ENCODE measurements at regions not wholly inside any gene's neighbourhood (a gene's known extent, or its start where the extent isn't known, plus 50 kb on each side); places are given as distances from the start of the nearest gene placed in this dataset.

GRCh38 chr2:6516674-6517073, 349.0 kb downstream of the CMPK2 start:
- H3K27me3 ChIP-seq = no peaks in the 10 kb centered on the region
- no peak overlapping the region for H3K4me3 ChIP-seq
- no peak overlapping the region for H3K27ac ChIP-seq
- no peaks in the 10 kb centered on the region for H3K9me3 ChIP-seq
- H3K4me1 ChIP-seq = no peaks in the 10 kb centered on the region
- WGBS = 79% methylated on average over 6 of the region's 6 CpGs
- no peaks in the 10 kb centered on the region for H3K36me3 ChIP-seq
- no peak for DNase-seq (ENCODE audit: low spot score in 2 of 2)
- no peak for TF ChIP-seq POLR2AphosphoS5 (IDR thresholded peaks at IDR 0.05)
- no peak for TF ChIP-seq CTCF (IDR thresholded peaks at IDR 0.05)
- no peak for TF ChIP-seq POLR2A (IDR thresholded peaks at IDR 0.05)
- TF ChIP-seq EP300 (IDR thresholded peaks at IDR 0.05) = no peak

DNA sequence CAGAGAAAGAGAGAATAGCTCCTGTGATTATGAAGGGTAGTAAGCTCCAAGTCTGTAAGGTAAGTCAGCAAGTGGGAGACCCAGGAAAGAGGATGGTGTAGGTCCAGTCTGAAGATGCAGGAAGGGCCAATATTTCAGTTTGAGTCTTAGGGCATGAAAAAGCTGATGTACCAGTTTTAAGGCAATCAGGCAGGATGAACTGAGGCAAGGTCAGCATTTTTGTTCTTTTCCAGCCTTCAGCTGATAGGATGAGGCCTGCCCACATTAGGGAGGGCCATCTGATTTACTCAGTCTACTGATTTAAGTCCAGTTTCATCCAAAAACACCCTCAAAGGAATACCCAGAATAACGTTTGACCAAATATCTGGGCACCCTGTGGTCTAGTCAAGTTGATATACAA, 347.3 kb downstream of the CMPK2 start:
- no peak for DNase-seq (ENCODE audit: low spot score in 2 of 2)
- no peaks in the 10 kb centered on the region for H3K27me3 ChIP-seq
- no peaks in the 10 kb centered on the region for H3K9me3 ChIP-seq
- WGBS = 56% methylated on average over 1 of the region's 1 CpG
- no peaks in the 10 kb centered on the region for H3K36me3 ChIP-seq
- H3K4me1 ChIP-seq = no peaks in the 10 kb centered on the region
- TF ChIP-seq POLR2AphosphoS5 (IDR thresholded peaks at IDR 0.05) (no peak), POLR2A (IDR thresholded peaks at IDR 0.05) (no peak), EP300 (IDR thresholded peaks at IDR 0.05) (no peak), CTCF (IDR thresholded peaks at IDR 0.05) (no peak)
- no peak overlapping the region for H3K27ac ChIP-seq
- H3K4me3 ChIP-seq = no peak overlapping the region

GRCh38 chr2:6523476-6523875, 342.2 kb downstream of the CMPK2 start:
- no peaks in the 10 kb centered on the region for H3K9me3 ChIP-seq
- no peaks in the 10 kb centered on the region for H3K36me3 ChIP-seq
- TF ChIP-seq POLR2AphosphoS5 (IDR thresholded peaks at IDR 0.05) (no peak), CTCF (IDR thresholded peaks at IDR 0.05) (no peak), EP300 (IDR thresholded peaks at IDR 0.05) (no peak), POLR2A (IDR thresholded peaks at IDR 0.05) (no peak)
- no peaks in the 10 kb centered on the region for H3K27me3 ChIP-seq
- no peak for DNase-seq (ENCODE audit: low spot score in 2 of 2)
- H3K4me3 ChIP-seq = no peak overlapping the region
- WGBS = 83% methylated on average over 9 of the region's 9 CpGs
- H3K27ac ChIP-seq = no peak overlapping the region
- no peaks in the 10 kb centered on the region for H3K4me1 ChIP-seq

GRCh38 chr2:6524691-6525474, 340.8 kb downstream of the CMPK2 start:
- no peaks in the 10 kb centered on the region for H3K4me1 ChIP-seq
- no peak for TF ChIP-seq POLR2A (IDR thresholded peaks at IDR 0.05)
- TF ChIP-seq POLR2AphosphoS5 (IDR thresholded peaks at IDR 0.05) = no peak
- TF ChIP-seq CTCF (IDR thresholded peaks at IDR 0.05) = no peak
- no peak for TF ChIP-seq EP300 (IDR thresholded peaks at IDR 0.05)
- no peak overlapping the region for H3K27ac ChIP-seq
- DNase-seq (ENCODE audit: low spot score in 2 of 2) = no peak
- no peak overlapping the region for H3K4me3 ChIP-seq
- no peaks in the 10 kb centered on the region for H3K9me3 ChIP-seq
- H3K36me3 ChIP-seq = no peaks in the 10 kb centered on the region
- no peaks in the 10 kb centered on the region for H3K27me3 ChIP-seq
- WGBS = 76% methylated on average over 13 of the region's 13 CpGs

DNA sequence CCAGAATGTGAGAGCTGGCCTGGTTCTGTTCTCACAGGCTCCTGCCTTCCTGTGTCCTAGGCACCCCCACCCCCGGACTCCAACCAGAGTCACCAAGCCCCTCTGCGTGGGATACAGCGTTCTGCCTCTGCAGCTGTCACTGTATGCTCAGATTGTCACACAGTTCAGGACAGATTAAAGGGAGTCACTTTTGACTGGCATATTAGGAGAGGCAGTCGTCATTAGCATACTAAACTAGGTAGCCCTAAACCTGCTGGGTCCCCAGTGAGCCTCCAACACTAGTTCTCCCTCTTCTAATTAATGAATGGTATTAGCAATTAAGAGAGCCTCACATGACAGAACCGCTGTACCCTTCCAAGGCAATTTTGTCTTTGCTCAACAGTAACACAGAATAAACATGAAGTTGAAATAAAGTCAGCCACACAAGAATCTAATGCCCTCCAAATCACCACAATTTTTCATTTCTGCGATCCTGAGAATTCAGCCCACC, 340.2 kb downstream of the CMPK2 start:
- no peak overlapping the region for H3K27ac ChIP-seq
- no peak for DNase-seq (ENCODE audit: low spot score in 2 of 2)
- TF ChIP-seq POLR2AphosphoS5 (IDR thresholded peaks at IDR 0.05) (no peak), POLR2A (IDR thresholded peaks at IDR 0.05) (no peak), CTCF (IDR thresholded peaks at IDR 0.05) (no peak), EP300 (IDR thresholded peaks at IDR 0.05) (no peak)
- H3K27me3 ChIP-seq = no peaks in the 10 kb centered on the region
- no peaks in the 10 kb centered on the region for H3K4me1 ChIP-seq
- H3K9me3 ChIP-seq = no peaks in the 10 kb centered on the region
- H3K4me3 ChIP-seq = no peak overlapping the region
- H3K36me3 ChIP-seq = no peaks in the 10 kb centered on the region
- 96% methylated on average over 5 of the region's 6 CpGs for WGBS
